K562 (cell line): ENCODE measurements at regions not wholly inside any gene's neighbourhood (a gene's known extent, or its start where the extent isn't known, plus 50 kb on each side); places are given as distances from the start of the nearest gene placed in this dataset.

ENCODE experiments used
- ATAC-seq: fragments of 200-7000 bp; cut with Tn5 transposase; 3 replicates; pipeline ENCODE4 v1.9.1; 2020; ENCODE audit warnings: moderate library complexity
- BruUV-seq: library from RNA; stranded (reverse); fragments of 400-500 nt; replicated peaks from 2 replicates; lab custom pipeline; 2021; lab: Mats Ljungman, UMichigan
- CTCF ChIA-PET: fragments of 300-600 bp; formaldehyde crosslinking; extraction: SDS; loops from one replicate; lab custom pipeline; 2021; ENCODE audit warnings: low intra/inter-chr PET ratio; lab: Yijun Ruan, JAX
- POLR2A ChIA-PET: fragments of 300-600, 350-650 bp; sonication (Branson Sonifier 250); formaldehyde crosslinking; extraction: SDS; loops from one replicate; lab custom pipeline; 2021; ENCODE audit warnings: antibody characterized with exemption, inconsistent platforms; lab: Yijun Ruan, JAX
- DNase-seq, 4 experiments: peaks; one replicate each; pipeline versions ENCODE4 v3.0.0 to v3.0.0-alpha.2; 2011 to 2018; ENCODE audit warnings: low spot score in 3 of 4, mixed read lengths in 3 of 4; ENCODE audit errors: extremely low read depth in 1 of 4
- FAIRE-seq: peaks from 2 replicates; lab custom pipeline; 2011; peaks lifted over from hg19 to GRCh38; lab: Jason Lieb, UNC
- H2AFZ ChIP-seq: 2 replicates; pipeline ENCODE4 v1.6.0; 2011; ENCODE audit warnings: low read depth, low read length, control low read depth, inconsistent platforms
- H3K27ac ChIP-seq: fragments of 200-600 bp; 3 replicates; pipeline ENCODE4 v1.8.0; 2011; ENCODE audit warnings: low read depth, mild to moderate bottlenecking, control low read depth, inconsistent platforms, low read length, moderate library complexity, mixed read lengths; ENCODE audit errors: extremely low read depth
- H3K27me3 ChIP-seq, 2 experiments: fragments of 300-600 bp in 1 of 2; 2 replicates in 1 of 2; 3 replicates in 1 of 2; pipeline versions ENCODE4 v1.6.0 to v1.8.0; 2011; ENCODE audit warnings: inconsistent platforms in 2 of 2, low read length in 2 of 2, mild to moderate bottlenecking in 1 of 2, mixed read lengths in 1 of 2, moderate library complexity in 1 of 2; ENCODE audit not compliant: control insufficient read depth in 2 of 2, insufficient read depth in 2 of 2
- H3K36me3 ChIP-seq: fragments of 300-600 bp; 3 replicates; pipeline ENCODE4 v1.8.0; 2011; ENCODE audit warnings: mild to moderate bottlenecking, low read length, inconsistent platforms; ENCODE audit not compliant: control insufficient read depth, insufficient read depth
- H3K4me1 ChIP-seq, 2 experiments: fragments of 200-600 bp in 1 of 2; replicated peaks in 1 of 2; 2 replicates in 1 of 2; 3 replicates in 1 of 2; pipeline versions ENCODE4 v1.5.1 to v1.8.0; 2011; ENCODE audit warnings: inconsistent platforms in 2 of 2, low read length in 2 of 2, mild to moderate bottlenecking in 1 of 2, mixed read lengths in 1 of 2, moderate library complexity in 1 of 2; ENCODE audit not compliant: control insufficient read depth in 2 of 2, insufficient read depth in 2 of 2
- H3K4me2 ChIP-seq: 2 replicates; pipeline ENCODE4 v1.6.1; 2011; ENCODE audit warnings: low read length, control low read depth, inconsistent platforms, mixed read lengths; ENCODE audit not compliant: insufficient read depth
- H3K4me3 ChIP-seq: fragments of 200-600 bp; sonication (generic), shearing (Covaris generic); 2 replicates; pipeline ENCODE4 v1.5.1; 2016; ENCODE audit warnings: control low read depth, inconsistent platforms
- H3K79me2 ChIP-seq: fragments of 200-600 bp; 3 replicates; pipeline ENCODE4 v1.8.0; 2011; ENCODE audit warnings: low read length, inconsistent platforms; ENCODE audit not compliant: control insufficient read depth, insufficient read depth
- H3K9ac ChIP-seq, 2 experiments: 2 replicates each; pipeline versions ENCODE4 v1.6.0 to v1.6.1; 2011; ENCODE audit warnings: low read depth in 2 of 2, low read length in 2 of 2, control low read depth in 1 of 2, inconsistent platforms in 1 of 2, mild to moderate bottlenecking in 1 of 2, mixed read lengths in 1 of 2; ENCODE audit not compliant: insufficient read depth in 1 of 2
- H3K9me1 ChIP-seq: one replicate; pipeline ENCODE4 v1.6.0; 2011; ENCODE audit warnings: inconsistent platforms, mild to moderate bottlenecking, low read length, moderate library complexity; ENCODE audit not compliant: control insufficient read depth, insufficient read depth
- H3K9me3 ChIP-seq: replicated peaks from 2 replicates; pipeline ENCODE4 v1.5.1; 2011; ENCODE audit warnings: low read depth, low read length, inconsistent platforms; ENCODE audit not compliant: control insufficient read depth, insufficient read depth
- H4K20me1 ChIP-seq: replicated peaks from 2 replicates; pipeline ENCODE4 v1.6.1; 2011; ENCODE audit warnings: low read length, inconsistent platforms, mixed read lengths; ENCODE audit not compliant: control insufficient read depth, insufficient read depth
- CC2D1A ChIP-seq: fragments of 450-650 bp; IDR thresholded peaks from 2 replicates; pipeline ENCODE4 v1.6.1; 2017; ENCODE audit warnings: mild to moderate bottlenecking
- CEBPG ChIP-seq, 3 experiments: fragments of 200-800 bp in 1 of 3; sonication (Bioruptor generic) in 1 of 3; sonication (generic) in 1 of 3; formaldehyde crosslinking in 1 of 3; IDR thresholded peaks in 2 of 3; conservative IDR thresholded peaks in 1 of 3; 2 replicates each; pipeline versions ENCODE4 v1.6.1 to v1.8.0; 2016 to 2022; ENCODE audit warnings: missing compliant biosample characterization in 2 of 3, missing genetic modification characterization in 2 of 3, mild to moderate bottlenecking in 1 of 3, missing genetic modification reagents in 1 of 3
- CREM ChIP-seq: IDR thresholded peaks from 2 replicates; pipeline ENCODE4 v1.6.1; 2014; ENCODE audit warnings: antibody characterized with exemption, low read depth
- HEY1 ChIP-seq: fragments of 250-450 bp; sonication (Bioruptor Pico); IDR thresholded peaks from 2 replicates; pipeline ENCODE4 v1.5.0; 2020; ENCODE audit warnings: mild to moderate bottlenecking, moderate library complexity, borderline replicate concordance
- KLF1 ChIP-seq: fragments of 450-650 bp; IDR thresholded peaks from 2 replicates; pipeline ENCODE4 v1.6.1; 2016; ENCODE audit warnings: missing genetic modification characterization, missing compliant biosample characterization
- OTX1 ChIP-seq: fragments of 450-650 bp; formaldehyde crosslinking; IDR thresholded peaks from 2 replicates; pipeline ENCODE4 v1.4.0; 2022; ENCODE audit warnings: mild to moderate bottlenecking
- SREBF1 ChIP-seq: fragments of 150-350 bp; IDR thresholded peaks from 2 replicates; pipeline ENCODE4 v1.6.1; 2014; ENCODE audit warnings: antibody characterized with exemption, low read depth, low read length, borderline replicate concordance
- ZC3H4 ChIP-seq: sonication (generic); formaldehyde crosslinking; IDR thresholded peaks from 2 replicates; pipeline ENCODE4 v1.9.0; 2021; ENCODE audit warnings: missing genetic modification reagents, borderline replicate concordance
- ZFP1 ChIP-seq: fragments of 450-650 bp; formaldehyde crosslinking; IDR thresholded peaks from 2 replicates; pipeline ENCODE4 v1.4.0; 2020; ENCODE audit warnings: mild to moderate bottlenecking, mixed read lengths
- WGBS: fragments of 100-300 bp; shearing (Covaris generic); methylation state at CpG from one replicate; pipeline ENCODE4 v1.1.6; 2016; ENCODE audit warnings: low coverage, mixed read lengths; ENCODE audit not compliant: insufficient coverage; ENCODE audit errors: missing lambda C conversion rate; 5-methylcytosine and 5-hydroxymethylcytosine counted together
- in situ Hi-C: fragments of 300-500 bp; cut with MboI; formaldehyde crosslinking; loops from 4 replicates; pipeline ENCODE4 v1.15.0; 2018; ENCODE audit warnings: inconsistent platforms, mixed read lengths
- intact Hi-C: fragments of 100-400 bp; cut with micrococcal nuclease; formaldehyde crosslinking; loops from 2 replicates; pipeline ENCODE4 v1.14.2; 2022
- TF ChIP-seq, protein P1 (sequence below): sonication (generic); formaldehyde crosslinking; IDR thresholded peaks from 2 replicates; pipeline ENCODE4 v1.8.0; 2022; ENCODE audit warnings: mild to moderate bottlenecking, missing genetic modification reagents, borderline replicate concordance
- TF ChIP-seq, protein P2 (sequence below): fragments of 250-450 bp; sonication (Bioruptor Pico); IDR thresholded peaks from 2 replicates; pipeline ENCODE4 v1.5.1; 2021; ENCODE audit warnings: mild to moderate bottlenecking
- TF ChIP-seq, protein P3 (sequence below): fragments of 450-650 bp; IDR thresholded peaks from 2 replicates; pipeline ENCODE4 v1.7.1; 2018; ENCODE audit warnings: mild to moderate bottlenecking, low read depth; ENCODE audit not compliant: partially characterized antibody
- TF ChIP-seq, protein P4 (sequence below): fragments of 450-650 bp; formaldehyde crosslinking; conservative IDR thresholded peaks from 2 replicates; pipeline ENCODE4 v1.4.0; 2022; ENCODE audit warnings: mild to moderate bottlenecking, missing genetic modification characterization
- TF ChIP-seq, protein P5 (sequence below), 2 experiments: fragments of 450-650 bp in 1 of 2; sonication (generic) in 1 of 2; formaldehyde crosslinking in 1 of 2; IDR thresholded peaks in 1 of 2; conservative IDR thresholded peaks in 1 of 2; 2 replicates each; pipeline versions ENCODE4 v1.6.1 to v1.8.1; 2016 to 2023; ENCODE audit warnings: mild to moderate bottlenecking in 2 of 2, moderate library complexity in 2 of 2, inconsistent platforms in 1 of 2, missing genetic modification reagents in 1 of 2

DNA sequence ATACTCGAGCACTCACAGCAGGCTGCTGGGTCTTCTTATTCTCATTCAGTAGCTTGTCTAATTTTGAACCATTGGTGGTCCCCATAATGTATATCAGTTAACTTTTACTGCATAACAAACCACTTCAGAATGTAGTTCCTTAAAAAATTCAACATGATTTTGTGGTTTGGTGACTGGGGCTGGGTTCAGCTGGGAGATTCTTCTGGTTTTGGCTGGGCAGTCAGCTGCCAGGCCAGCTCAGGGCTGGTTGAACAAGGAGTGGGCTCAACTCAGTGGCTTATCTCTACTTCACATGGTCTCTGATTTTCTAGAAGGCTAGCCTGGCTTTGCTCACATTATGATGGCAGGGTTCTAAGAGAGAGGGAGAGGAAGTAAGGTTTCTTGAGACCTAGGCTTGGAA, 292.4 kb upstream of the CHD6 start:
- Histone ChIP-seq H3K27ac (no peak overlapping the region), H3K9me3 (no peaks in the 10 kb centered on the region), H3K9ac (no peak overlapping the region), H3K36me3 (no peaks in the 10 kb centered on the region), H3K79me2 (no peaks in the 10 kb centered on the region), H3K4me1 (no peaks in the 10 kb centered on the region), H3K4me2 (no peak overlapping the region), H2AFZ (no peak overlapping the region), H3K9me1 (no peaks in the 10 kb centered on the region), H4K20me1 (no peaks in the 10 kb centered on the region), H3K27me3 (no peaks in the 10 kb centered on the region; a peak in 1 of 5 replicates), H3K4me3 (no peak overlapping the region)
- no TSS peak for BruUV-seq
- POLR2A ChIA-PET: no interaction called here
- no peak for DNase-seq
- CTCF ChIA-PET: no interaction called here
- WGBS: 0% methylated on average over 1 of the region's 1 CpG
- intact Hi-C loops: no loop called here
- FAIRE-seq: no peak
- no peak for ATAC-seq
- in situ Hi-C loops: no loop called here
- TF ChIP-seq OTX1 (CRISPR knock-in tag): no peak
- TF ChIP-seq KLF1 (tag): no peak
- TF ChIP-seq CEBPG (CRISPR knock-in tag; IDR thresholded peaks at IDR 0.05): no peak
- no peak for TF ChIP-seq CEBPG (tag; conservative IDR thresholded peaks at IDR 0.05 in 1 of 2, IDR thresholded peaks at IDR 0.05 in 1 of 2)
- TF ChIP-seq SREBF1: no peak
- TF ChIP-seq, protein P1, sequence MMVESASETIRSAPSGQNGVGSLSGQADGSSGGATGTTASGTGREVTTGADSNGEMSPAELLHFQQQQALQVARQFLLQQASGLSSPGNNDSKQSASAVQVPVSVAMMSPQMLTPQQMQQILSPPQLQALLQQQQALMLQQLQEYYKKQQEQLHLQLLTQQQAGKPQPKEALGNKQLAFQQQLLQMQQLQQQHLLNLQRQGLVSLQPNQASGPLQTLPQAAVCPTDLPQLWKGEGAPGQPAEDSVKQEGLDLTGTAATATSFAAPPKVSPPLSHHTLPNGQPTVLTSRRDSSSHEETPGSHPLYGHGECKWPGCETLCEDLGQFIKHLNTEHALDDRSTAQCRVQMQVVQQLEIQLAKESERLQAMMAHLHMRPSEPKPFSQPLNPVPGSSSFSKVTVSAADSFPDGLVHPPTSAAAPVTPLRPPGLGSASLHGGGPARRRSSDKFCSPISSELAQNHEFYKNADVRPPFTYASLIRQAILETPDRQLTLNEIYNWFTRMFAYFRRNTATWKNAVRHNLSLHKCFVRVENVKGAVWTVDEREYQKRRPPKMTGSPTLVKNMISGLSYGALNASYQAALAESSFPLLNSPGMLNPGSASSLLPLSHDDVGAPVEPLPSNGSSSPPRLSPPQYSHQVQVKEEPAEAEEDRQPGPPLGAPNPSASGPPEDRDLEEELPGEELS (CRISPR knock-in tag): no peak
- TF ChIP-seq, protein P2, sequence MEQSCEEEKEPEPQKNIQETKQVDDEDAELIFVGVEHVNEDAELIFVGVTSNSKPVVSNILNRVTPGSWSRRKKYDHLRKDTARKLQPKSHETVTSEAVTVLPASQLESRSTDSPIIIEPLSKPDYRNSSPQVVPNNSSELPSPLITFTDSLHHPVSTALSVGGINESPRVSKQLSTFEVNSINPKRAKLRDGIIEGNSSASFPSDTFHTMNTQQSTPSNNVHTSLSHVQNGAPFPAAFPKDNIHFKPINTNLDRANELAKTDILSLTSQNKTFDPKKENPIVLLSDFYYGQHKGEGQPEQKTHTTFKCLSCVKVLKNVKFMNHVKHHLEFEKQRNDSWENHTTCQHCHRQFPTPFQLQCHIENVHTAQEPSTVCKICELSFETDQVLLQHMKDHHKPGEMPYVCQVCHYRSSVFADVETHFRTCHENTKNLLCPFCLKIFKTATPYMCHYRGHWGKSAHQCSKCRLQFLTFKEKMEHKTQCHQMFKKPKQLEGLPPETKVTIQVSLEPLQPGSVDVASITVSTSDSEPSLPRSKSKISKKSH: no peak
- TF ChIP-seq CREM: no peak
- TF ChIP-seq HEY1 (CRISPR knock-in tag): no peak
- TF ChIP-seq, protein P3, sequence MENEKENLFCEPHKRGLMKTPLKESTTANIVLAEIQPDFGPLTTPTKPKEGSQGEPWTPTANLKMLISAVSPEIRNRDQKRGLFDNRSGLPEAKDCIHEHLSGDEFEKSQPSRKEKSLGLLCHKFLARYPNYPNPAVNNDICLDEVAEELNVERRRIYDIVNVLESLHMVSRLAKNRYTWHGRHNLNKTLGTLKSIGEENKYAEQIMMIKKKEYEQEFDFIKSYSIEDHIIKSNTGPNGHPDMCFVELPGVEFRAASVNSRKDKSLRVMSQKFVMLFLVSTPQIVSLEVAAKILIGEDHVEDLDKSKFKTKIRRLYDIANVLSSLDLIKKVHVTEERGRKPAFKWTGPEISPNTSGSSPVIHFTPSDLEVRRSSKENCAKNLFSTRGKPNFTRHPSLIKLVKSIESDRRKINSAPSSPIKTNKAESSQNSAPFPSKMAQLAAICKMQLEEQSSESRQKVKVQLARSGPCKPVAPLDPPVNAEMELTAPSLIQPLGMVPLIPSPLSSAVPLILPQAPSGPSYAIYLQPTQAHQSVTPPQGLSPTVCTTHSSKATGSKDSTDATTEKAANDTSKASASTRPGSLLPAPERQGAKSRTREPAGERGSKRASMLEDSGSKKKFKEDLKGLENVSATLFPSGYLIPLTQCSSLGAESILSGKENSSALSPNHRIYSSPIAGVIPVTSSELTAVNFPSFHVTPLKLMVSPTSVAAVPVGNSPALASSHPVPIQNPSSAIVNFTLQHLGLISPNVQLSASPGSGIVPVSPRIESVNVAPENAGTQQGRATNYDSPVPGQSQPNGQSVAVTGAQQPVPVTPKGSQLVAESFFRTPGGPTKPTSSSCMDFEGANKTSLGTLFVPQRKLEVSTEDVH: no peak
- TF ChIP-seq CC2D1A: no peak
- TF ChIP-seq ZFP1 (CRISPR knock-in tag): no peak
- TF ChIP-seq ZC3H4: no peak
- TF ChIP-seq, protein P4, sequence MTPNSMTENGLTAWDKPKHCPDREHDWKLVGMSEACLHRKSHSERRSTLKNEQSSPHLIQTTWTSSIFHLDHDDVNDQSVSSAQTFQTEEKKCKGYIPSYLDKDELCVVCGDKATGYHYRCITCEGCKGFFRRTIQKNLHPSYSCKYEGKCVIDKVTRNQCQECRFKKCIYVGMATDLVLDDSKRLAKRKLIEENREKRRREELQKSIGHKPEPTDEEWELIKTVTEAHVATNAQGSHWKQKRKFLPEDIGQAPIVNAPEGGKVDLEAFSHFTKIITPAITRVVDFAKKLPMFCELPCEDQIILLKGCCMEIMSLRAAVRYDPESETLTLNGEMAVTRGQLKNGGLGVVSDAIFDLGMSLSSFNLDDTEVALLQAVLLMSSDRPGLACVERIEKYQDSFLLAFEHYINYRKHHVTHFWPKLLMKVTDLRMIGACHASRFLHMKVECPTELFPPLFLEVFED: no peak
- TF ChIP-seq, protein P5, sequence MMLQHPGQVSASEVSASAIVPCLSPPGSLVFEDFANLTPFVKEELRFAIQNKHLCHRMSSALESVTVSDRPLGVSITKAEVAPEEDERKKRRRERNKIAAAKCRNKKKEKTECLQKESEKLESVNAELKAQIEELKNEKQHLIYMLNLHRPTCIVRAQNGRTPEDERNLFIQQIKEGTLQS (IDR thresholded peaks at IDR 0.05): no peak
- TF ChIP-seq, protein P5 (CRISPR knock-in tag; conservative IDR thresholded peaks at IDR 0.05): no peak
